Panc1 (cell line): ENCODE measurements at regions not wholly inside any gene's neighbourhood (a gene's known extent, or its start where the extent isn't known, plus 50 kb on each side); places are given as distances from the start of the nearest gene placed in this dataset.

Experiments used
- ATAC-seq: fragments of 200-7000 bp; cut with Tn5 transposase; 2 replicates; pipeline ENCODE4 v1.9.1; 2020; ENCODE audit warnings: mild to moderate bottlenecking, moderate library complexity
- BruUV-seq: library from RNA; stranded (reverse); fragments of 400-500 nt; replicated peaks from 2 replicates; lab custom pipeline; 2021; lab: Mats Ljungman, UMichigan
- CTCF ChIA-PET: fragments of 300-600 bp; sonication (Branson Sonifier 250); formaldehyde crosslinking; loops from one replicate; lab custom pipeline; 2022; ENCODE audit warnings: antibody characterized with exemption; lab: Charles Lee
- POLR2A ChIA-PET: fragments of 300-600 bp; sonication (Branson Sonifier 250); formaldehyde crosslinking; loops from one replicate; lab custom pipeline; 2022; ENCODE audit warnings: antibody characterized with exemption; lab: Charles Lee
- DNase-seq: peaks from one replicate; pipeline ENCODE4 v3.0.0-alpha.2; 2010; ENCODE audit warnings: low read depth, low spot score
- H3K27ac ChIP-seq: 2 replicates; pipeline ENCODE4 v1.5.1; 2011; ENCODE audit warnings: mild to moderate bottlenecking, low read length, inconsistent platforms
- H3K27me3 ChIP-seq: fragments of 200-500 bp; sonication (Bioruptor generic); 2 replicates; pipeline ENCODE4 v1.6.0; 2014; ENCODE audit warnings: low read length, inconsistent platforms; ENCODE audit not compliant: control insufficient read depth, insufficient read depth
- H3K36me3 ChIP-seq: fragments of 200-500 bp; sonication (Bioruptor generic); 2 replicates; pipeline ENCODE4 v1.5.1; 2014; ENCODE audit warnings: inconsistent platforms, mild to moderate bottlenecking, low read length, moderate library complexity; ENCODE audit not compliant: control insufficient read depth, insufficient read depth
- H3K4me1 ChIP-seq: 2 replicates; pipeline ENCODE4 v1.5.1; 2011; ENCODE audit warnings: inconsistent platforms, mild to moderate bottlenecking, low read length, moderate library complexity; ENCODE audit not compliant: control insufficient read depth, insufficient read depth
- H3K4me3 ChIP-seq, 2 experiments: 2 replicates each; pipeline ENCODE4 v1.5.1; 2011 to 2012; ENCODE audit warnings: low read depth in 2 of 2, low read length in 2 of 2, mild to moderate bottlenecking in 2 of 2, inconsistent platforms in 1 of 2, moderate library complexity in 1 of 2
- H3K9me3 ChIP-seq: fragments of 200-500 bp; sonication (Bioruptor generic); 2 replicates; pipeline ENCODE4 v1.5.1; 2014; ENCODE audit warnings: low read depth, mild to moderate bottlenecking, inconsistent platforms, low read length, moderate library complexity; ENCODE audit not compliant: control insufficient read depth, insufficient read depth
- POLR2AphosphoS5 ChIP-seq: IDR thresholded peaks from 2 replicates; pipeline ENCODE4 v1.6.1; 2012; ENCODE audit warnings: mild to moderate bottlenecking, low read depth, low read length, moderate library complexity
- SIN3A ChIP-seq: IDR thresholded peaks from 2 replicates; pipeline ENCODE4 v1.6.1; 2012; ENCODE audit warnings: low read depth, mild to moderate bottlenecking, low read length, moderate library complexity, borderline replicate concordance; ENCODE audit not compliant: insufficient read depth
- TCF7L2 ChIP-seq: IDR thresholded peaks from 2 replicates; pipeline ENCODE4 v1.6.1; 2011; ENCODE audit warnings: mild to moderate bottlenecking, low read depth, low read length, inconsistent platforms
- in situ Hi-C: cut with HindIII; loops from 2 replicates; pipeline ENCODE4 v1.10.0; 2016; ENCODE audit warnings: low sequenced_read_pairs, low pct_unique_long_range_greater_than_20kb
- intact Hi-C: fragments of 100-400 bp; cut with micrococcal nuclease; formaldehyde crosslinking; loops from one replicate; pipeline ENCODE4 v1.10.0; 2022; ENCODE audit not compliant: unreplicated experiment
- TF ChIP-seq, protein P1 (sequence below): fragments of 450-650 bp; IDR thresholded peaks from 2 replicates; pipeline ENCODE4 v1.5.1; 2017; ENCODE audit warnings: mild to moderate bottlenecking
- TF ChIP-seq, protein P2 (sequence below), 2 experiments: IDR thresholded peaks; 2 replicates each; pipeline ENCODE4 v1.6.1; 2011 to 2012; ENCODE audit warnings: low read depth in 2 of 2, control low read depth in 1 of 2, low read length in 1 of 2, mild to moderate bottlenecking in 1 of 2, moderate library complexity in 1 of 2; ENCODE audit not compliant: insufficient read depth in 1 of 2

DNA sequence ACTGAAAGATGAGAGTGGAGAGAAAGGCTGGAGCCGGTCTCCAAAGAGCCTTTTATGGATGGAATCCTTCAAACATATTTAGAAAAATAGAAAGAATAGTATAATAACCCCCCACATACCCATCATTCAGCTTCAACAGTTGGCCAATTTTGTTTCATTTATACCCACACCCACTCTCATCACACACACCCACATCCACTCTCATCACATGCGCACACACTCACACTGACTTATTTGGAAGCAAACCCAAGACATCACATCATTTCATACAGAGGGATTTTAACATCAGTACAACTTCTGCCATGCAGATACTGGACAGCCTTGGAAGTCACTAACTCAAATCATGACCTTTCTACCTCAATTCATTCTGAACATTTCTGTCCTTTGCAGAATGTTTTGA, 72.8 kb upstream of the CPLX2 start:
- ATAC-seq (no peak), DNase-seq (no peak)
- ChIA-PET POLR2A (interaction anchor here (0.6 kb wide), 1 partner anchor 68 kb away, joined by 3 read pairs; no protein-coding TSS in a partner anchor), CTCF (no interaction called here)
- H3K4me1 ChIP-seq, result peaks cover 6% of the 10 kb centered on the region; the same call in 1 of the 2 replicates
- H3K27ac ChIP-seq, result no peak overlapping the region
- intact Hi-C loops (no loop called here), in situ Hi-C loops (no loop called here)
- H3K9me3 ChIP-seq, result no peaks in the 10 kb centered on the region
- no peaks in the 10 kb centered on the region for H3K36me3 ChIP-seq
- no TSS peak for BruUV-seq
- no peak overlapping the region for H3K4me3 ChIP-seq
- H3K27me3 ChIP-seq, result peaks cover 18% of the 10 kb centered on the region
- TF ChIP-seq, protein P1, sequence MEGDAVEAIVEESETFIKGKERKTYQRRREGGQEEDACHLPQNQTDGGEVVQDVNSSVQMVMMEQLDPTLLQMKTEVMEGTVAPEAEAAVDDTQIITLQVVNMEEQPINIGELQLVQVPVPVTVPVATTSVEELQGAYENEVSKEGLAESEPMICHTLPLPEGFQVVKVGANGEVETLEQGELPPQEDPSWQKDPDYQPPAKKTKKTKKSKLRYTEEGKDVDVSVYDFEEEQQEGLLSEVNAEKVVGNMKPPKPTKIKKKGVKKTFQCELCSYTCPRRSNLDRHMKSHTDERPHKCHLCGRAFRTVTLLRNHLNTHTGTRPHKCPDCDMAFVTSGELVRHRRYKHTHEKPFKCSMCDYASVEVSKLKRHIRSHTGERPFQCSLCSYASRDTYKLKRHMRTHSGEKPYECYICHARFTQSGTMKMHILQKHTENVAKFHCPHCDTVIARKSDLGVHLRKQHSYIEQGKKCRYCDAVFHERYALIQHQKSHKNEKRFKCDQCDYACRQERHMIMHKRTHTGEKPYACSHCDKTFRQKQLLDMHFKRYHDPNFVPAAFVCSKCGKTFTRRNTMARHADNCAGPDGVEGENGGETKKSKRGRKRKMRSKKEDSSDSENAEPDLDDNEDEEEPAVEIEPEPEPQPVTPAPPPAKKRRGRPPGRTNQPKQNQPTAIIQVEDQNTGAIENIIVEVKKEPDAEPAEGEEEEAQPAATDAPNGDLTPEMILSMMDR, result no peak

DNA sequence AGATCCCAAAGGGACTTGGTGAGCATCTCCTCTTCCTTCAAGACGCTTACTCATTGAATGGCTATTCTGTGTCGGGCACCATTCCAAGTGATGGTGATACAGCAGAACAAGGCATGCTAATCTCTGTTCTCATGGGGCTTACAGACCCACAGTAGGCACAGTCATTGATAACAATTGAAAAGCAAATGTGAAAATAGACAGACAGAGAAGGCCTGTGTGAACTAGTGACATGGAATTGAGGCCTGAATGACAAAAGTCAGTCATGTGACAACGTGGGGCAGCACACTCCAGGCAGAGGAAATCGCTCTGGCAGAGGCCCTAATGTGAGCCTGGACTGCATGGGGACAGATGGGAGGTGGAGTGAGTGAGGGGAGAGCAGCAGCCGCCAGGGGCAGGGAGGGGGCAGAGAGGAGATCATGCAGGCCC, 70.7 kb upstream of the CPLX2 start:
- Histone ChIP-seq H3K9me3 (no peaks in the 10 kb centered on the region), H3K4me3 (no peak overlapping the region), H3K27me3 (peaks cover 5% of the 10 kb centered on the region), H3K4me1 (peaks cover 10% of the 10 kb centered on the region; the same call in 1 of the 2 replicates), H3K27ac (no peak overlapping the region), H3K36me3 (no peaks in the 10 kb centered on the region)
- no TSS peak for BruUV-seq
- POLR2A ChIA-PET, result no interaction called here
- no peak for TF ChIP-seq TCF7L2
- TF ChIP-seq, protein P1, result no peak
- TF ChIP-seq SIN3A, result no peak
- in situ Hi-C loops (no loop called here), intact Hi-C loops (no loop called here)
- CTCF ChIA-PET, result no interaction called here
- DNase-seq, result no peak
- no peak for ATAC-seq

DNA sequence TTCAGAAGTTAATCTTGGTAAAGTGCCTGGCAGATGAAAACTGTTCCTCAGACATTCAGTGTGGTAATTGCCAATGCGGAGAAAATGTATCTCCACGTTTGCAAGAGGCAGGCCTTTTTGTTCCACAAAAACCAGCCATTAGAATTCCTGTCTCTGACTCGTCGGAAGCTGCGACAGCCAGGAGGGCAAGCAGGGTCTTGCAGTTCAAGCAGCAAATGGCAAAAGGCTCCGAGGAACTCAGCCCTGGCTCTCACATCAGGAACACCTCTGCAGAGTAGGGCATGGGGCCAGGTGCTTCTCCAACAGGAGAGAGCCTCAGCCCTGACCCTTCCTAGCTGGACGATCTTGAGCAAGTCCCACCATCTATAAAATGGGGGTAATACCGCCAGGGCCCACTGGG, 69.0 kb upstream of the CPLX2 start:
- ATAC-seq, result no peak

More for the DNA sequence above, 69.0 kb upstream of the CPLX2 start:
- no peaks in the 10 kb centered on the region for H3K9me3 ChIP-seq
- intact Hi-C loops (no loop called here), in situ Hi-C loops (no loop called here)
- H3K36me3 ChIP-seq, result no peaks in the 10 kb centered on the region
- no TSS peak for BruUV-seq
- ChIA-PET POLR2A (no interaction called here), CTCF (no interaction called here)
- TF ChIP-seq SIN3A, result no peak
- no peak for TF ChIP-seq POLR2AphosphoS5
- TF ChIP-seq, protein P1, result no peak
- no peak for TF ChIP-seq TCF7L2
- TF ChIP-seq, protein P2, sequence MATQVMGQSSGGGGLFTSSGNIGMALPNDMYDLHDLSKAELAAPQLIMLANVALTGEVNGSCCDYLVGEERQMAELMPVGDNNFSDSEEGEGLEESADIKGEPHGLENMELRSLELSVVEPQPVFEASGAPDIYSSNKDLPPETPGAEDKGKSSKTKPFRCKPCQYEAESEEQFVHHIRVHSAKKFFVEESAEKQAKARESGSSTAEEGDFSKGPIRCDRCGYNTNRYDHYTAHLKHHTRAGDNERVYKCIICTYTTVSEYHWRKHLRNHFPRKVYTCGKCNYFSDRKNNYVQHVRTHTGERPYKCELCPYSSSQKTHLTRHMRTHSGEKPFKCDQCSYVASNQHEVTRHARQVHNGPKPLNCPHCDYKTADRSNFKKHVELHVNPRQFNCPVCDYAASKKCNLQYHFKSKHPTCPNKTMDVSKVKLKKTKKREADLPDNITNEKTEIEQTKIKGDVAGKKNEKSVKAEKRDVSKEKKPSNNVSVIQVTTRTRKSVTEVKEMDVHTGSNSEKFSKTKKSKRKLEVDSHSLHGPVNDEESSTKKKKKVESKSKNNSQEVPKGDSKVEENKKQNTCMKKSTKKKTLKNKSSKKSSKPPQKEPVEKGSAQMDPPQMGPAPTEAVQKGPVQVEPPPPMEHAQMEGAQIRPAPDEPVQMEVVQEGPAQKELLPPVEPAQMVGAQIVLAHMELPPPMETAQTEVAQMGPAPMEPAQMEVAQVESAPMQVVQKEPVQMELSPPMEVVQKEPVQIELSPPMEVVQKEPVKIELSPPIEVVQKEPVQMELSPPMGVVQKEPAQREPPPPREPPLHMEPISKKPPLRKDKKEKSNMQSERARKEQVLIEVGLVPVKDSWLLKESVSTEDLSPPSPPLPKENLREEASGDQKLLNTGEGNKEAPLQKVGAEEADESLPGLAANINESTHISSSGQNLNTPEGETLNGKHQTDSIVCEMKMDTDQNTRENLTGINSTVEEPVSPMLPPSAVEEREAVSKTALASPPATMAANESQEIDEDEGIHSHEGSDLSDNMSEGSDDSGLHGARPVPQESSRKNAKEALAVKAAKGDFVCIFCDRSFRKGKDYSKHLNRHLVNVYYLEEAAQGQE (IDR thresholded peaks at IDR 0.05; ENCODE audit: insufficient read depth in 1 of 2, low read depth in 2 of 2, low read length in 1 of 2), result no peak
- H3K4me1 ChIP-seq, result peaks cover 10% of the 10 kb centered on the region; the same call in 1 of the 2 replicates
- peaks cover 2% of the 10 kb centered on the region; the same call in 1 of the 2 replicates for H3K27me3 ChIP-seq
- no peak for DNase-seq
- H3K4me3 ChIP-seq, result no peak overlapping the region
- no peak overlapping the region for H3K27ac ChIP-seq
